CD4-positive, alpha-beta T cell treated with Interleukin-21 for 1 hour (primary cell): ENCODE measurements at regions not wholly inside any gene's neighbourhood (a gene's known extent, or its start where the extent isn't known, plus 50 kb on each side); places are given as distances from the start of the nearest gene placed in this dataset.

Experiments
- DNase-seq: peaks from one replicate; pipeline ENCODE4 v3.0.0-alpha.2; 2020

GRCh38 chr12:59196989-59197388, 276.7 kb upstream of the LRIG3 start:
- DNase-seq: no peak

GRCh38 chr12:59194794-59195193, 274.5 kb upstream of the LRIG3 start:
- DNase-seq: no peak

GRCh38 chr12:59193476-59194050, 273.3 kb upstream of the LRIG3 start:
- DNase-seq: no peak

GRCh38 chr12:59191372-59191771, 271.1 kb upstream of the LRIG3 start:
- no peak for DNase-seq

GRCh38 chr12:59186451-59186850, 266.1 kb upstream of the LRIG3 start:
- no peak for DNase-seq

GRCh38 chr12:59185295-59185694, 265.0 kb upstream of the LRIG3 start:
- no peak for DNase-seq

- DNase-seq: no peak
Measured at GRCh38 chr12:59182658-59183455, 262.6 kb upstream of the LRIG3 start.

DNA sequence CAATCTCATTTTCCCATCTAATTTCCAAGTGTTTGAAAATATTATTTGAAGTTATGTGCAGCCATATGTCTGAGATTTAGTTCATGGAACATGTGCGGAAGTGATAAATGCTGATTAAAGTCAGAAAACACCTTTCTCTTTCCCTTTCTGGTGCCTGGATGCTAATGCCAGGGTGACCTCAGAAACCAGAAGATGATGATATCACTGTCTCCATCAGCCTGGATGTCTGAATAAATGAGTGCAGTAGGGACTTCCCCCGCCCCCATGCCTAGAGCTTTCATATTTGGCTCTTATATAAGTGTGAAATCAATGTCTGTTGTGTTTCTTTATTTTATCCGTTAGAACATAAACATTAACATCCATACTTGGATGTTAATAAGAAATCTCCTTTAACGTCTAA, 261.9 kb upstream of the LRIG3 start:
- DNase-seq: no peak

GRCh38 chr12:59181196-59181777, 261.0 kb upstream of the LRIG3 start:
- no peak for DNase-seq

DNA sequence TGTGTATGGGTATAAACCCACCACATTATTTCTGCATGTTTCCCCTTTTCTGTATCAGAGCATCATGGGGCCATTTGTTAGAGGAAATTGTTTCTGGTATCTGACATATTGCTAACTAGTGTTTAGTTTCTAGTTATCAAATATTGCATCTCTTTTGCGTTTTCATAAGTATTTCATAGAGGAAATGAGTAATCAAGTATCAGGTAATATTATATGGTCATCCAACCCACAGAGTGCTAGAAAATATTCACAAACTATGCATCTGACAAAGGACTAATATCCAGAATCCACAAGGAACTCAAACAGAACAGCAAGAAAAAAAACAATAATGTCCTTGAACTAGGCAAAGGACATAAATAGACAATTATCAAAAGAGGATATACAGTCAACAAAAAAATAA, 258.9 kb upstream of the LRIG3 start:
- DNase-seq: no peak

DNA sequence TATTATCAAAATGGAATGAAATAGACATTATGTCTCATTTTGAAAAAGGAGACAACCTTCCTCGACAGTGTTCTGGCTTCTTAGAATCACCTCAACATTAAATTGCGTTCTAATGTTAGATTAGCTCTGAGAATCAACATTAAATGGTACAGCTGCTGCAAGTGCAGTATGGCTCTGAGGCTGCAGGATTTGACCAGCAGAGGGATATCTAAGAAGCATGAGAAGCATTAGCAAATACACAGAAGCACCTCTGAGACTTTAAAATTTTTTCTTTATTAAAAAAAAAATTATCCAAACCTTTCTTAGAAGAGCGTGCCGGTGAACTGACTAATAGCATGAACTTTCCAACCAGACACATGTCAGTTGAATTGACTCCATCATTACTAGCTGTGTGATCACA, 253.4 kb upstream of the LRIG3 start:
- no peak for DNase-seq

GRCh38 chr12:59168647-59169046, 248.3 kb upstream of the LRIG3 start:
- DNase-seq: no peak

DNA sequence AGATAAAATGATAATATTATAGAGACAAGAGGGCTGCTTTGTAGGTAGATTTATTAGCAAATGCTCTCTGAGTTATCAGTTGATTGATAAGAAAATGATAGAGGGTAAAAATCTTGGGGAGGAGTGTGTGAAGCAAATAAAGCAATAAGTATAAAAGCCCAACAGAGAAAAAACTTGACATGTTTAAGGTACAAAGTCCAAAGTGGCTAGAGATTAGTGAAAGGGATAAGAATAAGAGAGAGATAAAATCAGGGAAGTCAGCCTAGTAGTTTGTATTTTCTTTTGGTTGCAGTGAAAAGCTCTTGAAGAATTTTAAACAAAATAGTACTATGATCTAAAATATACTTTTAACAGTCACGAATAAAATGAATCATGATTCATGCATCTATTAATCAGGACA, 246.2 kb upstream of the LRIG3 start:
- DNase-seq: no peak

DNA sequence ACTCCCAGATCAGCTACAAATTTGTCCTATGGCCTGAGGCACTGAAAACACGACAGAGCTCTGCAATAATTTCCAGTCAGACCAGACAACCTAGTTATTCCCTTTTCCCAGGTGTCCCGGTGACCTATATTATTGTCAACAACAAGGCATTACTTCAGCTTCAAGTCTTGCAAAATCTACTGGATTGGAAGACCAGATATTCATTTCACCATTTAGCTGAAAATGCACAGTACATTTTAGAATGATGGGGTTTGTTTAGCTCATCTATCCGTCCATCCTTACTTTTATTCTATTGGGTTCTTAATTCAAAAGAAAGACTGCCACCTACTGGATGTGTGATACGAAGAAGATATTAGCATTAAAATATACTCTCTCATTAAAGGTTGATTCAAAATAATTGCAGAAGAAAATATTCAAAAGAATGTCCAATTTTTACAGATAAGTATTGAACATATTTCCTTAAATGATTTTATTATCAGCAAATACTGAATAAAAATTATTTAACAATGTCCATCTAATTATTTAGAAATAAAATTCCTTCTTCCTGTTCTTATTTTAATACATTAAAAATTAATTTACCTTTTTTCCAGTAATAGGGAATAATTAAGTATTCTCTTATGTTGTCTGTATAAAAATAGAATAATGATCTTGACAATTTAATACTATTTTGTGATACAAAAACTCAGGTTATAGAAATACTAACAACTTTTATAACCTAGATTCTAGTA, 244.9 kb upstream of the LRIG3 start:
- DNase-seq: no peak

DNA sequence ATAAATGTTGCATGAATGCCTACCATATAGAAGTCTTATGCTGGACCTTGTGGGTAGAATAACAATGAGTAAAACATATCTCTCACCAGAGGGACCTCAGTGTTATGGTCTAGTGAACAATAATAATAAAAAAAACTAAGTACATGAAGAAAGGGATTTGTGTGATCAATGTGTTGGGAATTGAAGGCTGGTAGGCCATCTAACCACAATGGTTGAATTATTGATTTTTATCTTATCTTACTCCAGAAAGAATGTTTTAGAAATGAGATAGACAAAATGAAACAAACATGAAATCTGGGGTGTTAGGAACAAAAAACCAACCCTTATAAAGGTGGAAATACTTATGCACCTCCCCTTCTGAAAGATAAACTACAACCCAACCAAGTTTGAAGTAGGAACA, 243.9 kb upstream of the LRIG3 start:
- DNase-seq: no peak

DNA sequence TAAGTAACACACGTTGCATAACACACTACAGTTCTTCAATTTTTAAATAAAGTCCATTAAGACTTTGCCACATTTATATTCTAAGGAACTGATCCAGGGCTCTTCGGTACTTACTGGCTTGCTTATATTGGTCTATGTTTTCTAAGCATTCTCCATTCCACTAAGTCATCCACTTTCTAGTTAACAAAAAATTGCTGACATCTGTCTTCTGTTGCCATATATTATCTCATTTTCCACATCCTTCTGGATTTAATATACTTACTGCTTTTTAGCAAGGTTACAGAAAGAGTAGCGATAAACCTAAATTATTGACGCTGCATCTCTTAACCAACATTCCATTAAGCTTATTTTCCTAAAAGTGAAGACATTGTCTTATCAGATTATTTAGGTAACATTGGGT, 238.4 kb upstream of the LRIG3 start:
- DNase-seq: no peak

GRCh38 chr12:59158066-59158465, 237.8 kb upstream of the LRIG3 start:
- DNase-seq: no peak

DNA sequence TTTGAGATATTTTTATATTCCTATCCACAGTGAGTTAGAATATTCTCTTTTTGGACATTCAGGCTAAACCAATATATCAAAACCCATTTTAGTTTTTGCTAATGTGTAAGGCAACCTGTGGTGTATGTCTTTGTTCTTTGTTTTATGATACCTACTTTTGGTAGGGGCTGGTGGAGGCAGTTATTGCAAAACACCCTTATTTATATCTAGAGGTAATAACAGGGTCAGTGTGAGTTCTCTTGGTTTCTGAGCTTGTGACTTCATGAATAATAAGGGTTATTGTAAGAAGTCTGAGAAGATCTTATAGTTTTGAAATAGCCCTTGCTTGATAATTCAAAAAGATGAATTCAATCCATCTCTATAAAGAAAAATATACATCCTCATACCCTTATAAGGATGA, 235.1 kb upstream of the LRIG3 start:
- DNase-seq: no peak

DNA sequence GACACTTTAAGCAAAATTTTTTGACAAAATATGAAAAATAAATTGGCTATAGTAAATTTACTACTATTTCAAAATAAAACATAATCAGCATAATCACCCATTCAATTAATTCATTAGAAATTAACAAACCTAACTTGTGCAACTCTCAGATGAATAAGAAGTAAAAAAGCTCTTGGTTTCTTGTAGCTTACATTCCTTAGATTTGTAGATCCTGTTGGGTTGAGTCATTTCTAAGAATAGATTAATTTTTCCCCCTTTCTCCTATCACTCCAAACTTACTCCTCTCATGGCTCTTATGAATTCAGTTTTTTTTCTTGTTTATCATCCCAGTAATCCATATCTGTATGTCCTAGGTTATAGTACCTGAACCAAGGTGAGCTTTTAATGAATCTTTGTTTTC, 230.9 kb upstream of the LRIG3 start:
- no peak for DNase-seq

DNA sequence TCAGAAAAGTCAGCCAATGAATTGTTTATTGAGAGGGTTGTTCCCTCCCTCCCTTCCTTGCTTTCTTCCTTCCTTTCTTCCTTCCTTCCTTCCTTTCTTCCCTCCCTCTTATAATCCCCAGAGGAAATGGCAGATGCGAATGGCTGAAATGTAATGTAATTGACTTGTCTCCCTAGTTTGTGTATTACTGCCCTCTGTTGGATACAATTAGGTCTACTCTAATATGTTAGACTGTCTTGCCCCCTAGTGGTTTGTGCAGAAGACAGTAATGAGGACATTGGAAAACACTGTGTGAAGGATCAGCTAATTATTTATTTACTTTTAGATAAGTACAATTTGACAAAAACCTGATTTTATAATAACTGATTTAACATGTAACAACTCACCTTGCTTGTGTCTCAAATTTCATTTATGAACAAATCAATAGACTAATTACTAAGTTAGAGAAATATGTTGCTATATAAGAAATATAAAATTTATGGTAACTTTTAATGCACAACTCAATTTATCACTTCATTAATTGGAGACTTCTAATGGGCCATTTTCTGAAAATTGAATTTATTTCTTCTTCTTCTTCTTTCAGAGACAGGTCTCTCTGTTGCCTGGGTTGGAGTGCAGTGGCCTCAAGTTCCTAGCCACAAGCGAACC, 229.8 kb upstream of the LRIG3 start:
- peak; percentile 40 for DNase-seq

DNA sequence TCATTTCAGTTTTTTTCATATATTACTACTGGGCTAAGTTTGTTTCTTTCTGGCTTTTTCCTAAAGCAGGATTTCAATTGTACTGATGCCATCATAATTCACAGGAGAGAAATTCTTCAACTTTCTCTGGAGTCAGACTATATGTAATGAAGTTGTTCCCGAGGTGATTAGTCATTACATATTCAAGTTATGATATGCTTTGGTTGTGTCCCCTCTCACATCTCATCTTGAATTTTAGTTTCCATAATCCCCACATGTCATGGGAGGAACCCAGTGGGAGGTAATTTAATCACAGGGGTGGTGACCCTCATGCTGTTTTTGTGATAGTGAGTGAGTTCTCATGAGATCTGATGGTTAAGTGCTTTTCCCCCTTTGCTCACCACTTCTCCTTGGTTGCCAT, 227.5 kb upstream of the LRIG3 start:
- no peak for DNase-seq

GRCh38 chr12:59142183-59142790, 222.0 kb upstream of the LRIG3 start:
- DNase-seq: no peak

DNA sequence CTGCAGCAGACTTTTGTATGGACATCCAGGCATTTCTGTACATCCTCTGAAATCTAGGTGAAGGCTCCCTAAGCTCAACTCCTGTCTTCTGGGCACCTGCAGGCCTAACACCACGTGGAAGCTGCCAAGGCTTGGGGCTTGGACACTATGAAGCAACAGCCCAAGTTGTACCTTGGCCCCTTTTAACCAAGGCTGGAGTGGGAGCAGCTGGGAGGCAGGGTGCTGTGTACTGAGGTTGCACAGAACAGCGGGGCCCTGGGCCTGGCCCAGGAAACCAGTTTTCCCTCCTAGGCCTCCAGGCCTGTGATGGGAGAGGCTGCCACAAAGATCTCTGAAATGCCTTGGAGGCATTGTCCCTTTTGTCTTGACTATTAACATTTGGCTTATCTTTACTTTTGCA, 214.4 kb upstream of the LRIG3 start:
- no peak for DNase-seq
